Endothelial cell of umbilical vein (primary cell): ENCODE measurements at regions not wholly inside any gene's neighbourhood (a gene's known extent, or its start where the extent isn't known, plus 50 kb on each side); places are given as distances from the start of the nearest gene placed in this dataset.

Experiments used
- BruUV-seq: library from RNA; stranded (reverse); fragments of 400-500 nt; replicated peaks from 2 replicates; lab custom pipeline; 2021; lab: Mats Ljungman, UMichigan
- CTCF ChIA-PET: fragments of 300-600, 350-600 bp; sonication (Branson Sonifier 250); formaldehyde crosslinking; loops from one replicate; lab custom pipeline; 2021; ENCODE audit warnings: antibody characterized with exemption, inconsistent platforms; lab: Charles Lee
- POLR2A ChIA-PET: fragments of 300-600, 350-600 bp; sonication (Branson Sonifier 250); formaldehyde crosslinking; loops from one replicate; lab custom pipeline; 2021; ENCODE audit warnings: antibody characterized with exemption, inconsistent platforms; lab: Charles Lee
- DNase-seq: peaks from one replicate; pipeline ENCODE4 v3.0.0-alpha.2; 2011; ENCODE audit warnings: low read depth, low spot score
- FAIRE-seq: peaks from 2 replicates; lab custom pipeline; 2011; peaks lifted over from hg19 to GRCh38; lab: Jason Lieb, UNC
- H2AFZ ChIP-seq: 2 replicates; pipeline ENCODE4 v1.6.0; 2012; ENCODE audit warnings: low read depth, low read length, control low read depth, inconsistent platforms
- H3K27ac ChIP-seq: 2 replicates; pipeline ENCODE4 v1.5.1; 2011; ENCODE audit warnings: low read depth, mild to moderate bottlenecking, control low read depth, low read length, moderate library complexity; ENCODE audit not compliant: insufficient read depth
- H3K27me3 ChIP-seq, 2 experiments: 2 replicates each; pipeline versions ENCODE4 v1.6.0 to v1.6.1; 2011; ENCODE audit warnings: low read length in 2 of 2, mixed read lengths in 1 of 2; ENCODE audit not compliant: control insufficient read depth in 2 of 2, insufficient read depth in 2 of 2
- H3K36me3 ChIP-seq, 2 experiments: 2 replicates in 1 of 2; 3 replicates in 1 of 2; pipeline ENCODE4 v1.5.1; 2011; ENCODE audit warnings: low read length in 2 of 2, mild to moderate bottlenecking in 1 of 2, moderate library complexity in 1 of 2; ENCODE audit not compliant: control insufficient read depth in 2 of 2, insufficient read depth in 2 of 2; ENCODE audit errors: extremely low read depth in 1 of 2
- H3K4me1 ChIP-seq: 3 replicates; pipeline ENCODE4 v1.5.1; 2011; ENCODE audit warnings: mild to moderate bottlenecking, low read length; ENCODE audit not compliant: control insufficient read depth, insufficient read depth; ENCODE audit errors: extremely low read depth
- H3K4me2 ChIP-seq: 2 replicates; pipeline ENCODE4 v1.6.1; 2011; ENCODE audit warnings: low read length, control low read depth, mixed read lengths; ENCODE audit not compliant: insufficient read depth
- H3K4me3 ChIP-seq, 3 experiments: fragments of 200-600 bp in 1 of 3; sonication (generic), shearing (Covaris generic) in 1 of 3; replicated peaks in 1 of 3; 2 replicates each; pipeline ENCODE4 v1.5.1; 2011 to 2016; ENCODE audit warnings: control low read depth in 3 of 3, low read length in 3 of 3, mild to moderate bottlenecking in 2 of 3, inconsistent platforms in 1 of 3, low read depth in 1 of 3, moderate library complexity in 1 of 3; ENCODE audit not compliant: insufficient read depth in 1 of 3
- H3K79me2 ChIP-seq: 2 replicates; pipeline ENCODE4 v1.6.0; 2012; ENCODE audit warnings: low read length, inconsistent platforms; ENCODE audit not compliant: control insufficient read depth, insufficient read depth
- H3K9ac ChIP-seq: replicated peaks from 2 replicates; pipeline ENCODE3; 2011; ENCODE audit warnings: low read length, control low read depth; ENCODE audit not compliant: insufficient read depth; ENCODE audit errors: extremely low read depth
- H3K9me1 ChIP-seq: replicated peaks from 3 replicates; pipeline ENCODE4 v1.6.0; 2011; ENCODE audit warnings: mild to moderate bottlenecking, low read length; ENCODE audit not compliant: control insufficient read depth, insufficient read depth; ENCODE audit errors: extremely low read depth
- H3K9me3 ChIP-seq: replicated peaks from 2 replicates; pipeline ENCODE4 v1.5.1; 2012; ENCODE audit warnings: low read length, inconsistent platforms; ENCODE audit not compliant: control insufficient read depth, insufficient read depth
- H4K20me1 ChIP-seq: replicated peaks from 2 replicates; pipeline ENCODE3; 2011; ENCODE audit warnings: mild to moderate bottlenecking, low read length; ENCODE audit not compliant: control insufficient read depth, insufficient read depth; ENCODE audit errors: extremely low read depth
- EZH2 ChIP-seq: IDR thresholded peaks from 2 replicates; pipeline ENCODE4 v1.6.1; 2012; ENCODE audit warnings: borderline replicate concordance, low read depth, mild to moderate bottlenecking, moderate library complexity, low read length, inconsistent platforms; ENCODE audit not compliant: severe bottlenecking
- FOS ChIP-seq: IDR thresholded peaks from 2 replicates; pipeline ENCODE4 v1.6.1; 2011; ENCODE audit warnings: mild to moderate bottlenecking, low read length, moderate library complexity, borderline replicate concordance; ENCODE audit not compliant: insufficient read depth
- GATA2 ChIP-seq: IDR thresholded peaks from 2 replicates; pipeline ENCODE4 v1.7.0; 2011; ENCODE audit warnings: low read depth, mild to moderate bottlenecking, moderate library complexity, mixed read lengths, low read length; ENCODE audit not compliant: insufficient read length, insufficient read depth
- JUN ChIP-seq: IDR thresholded peaks from 2 replicates; pipeline ENCODE4 v1.6.1; 2011; ENCODE audit warnings: borderline replicate concordance, low read depth; ENCODE audit not compliant: insufficient read length, insufficient read depth
- POLR2A ChIP-seq: IDR thresholded peaks from 2 replicates; pipeline ENCODE4 v1.6.1; 2012; ENCODE audit warnings: low read depth, mild to moderate bottlenecking, control low read depth, low read length
- POLR2AphosphoS5 ChIP-seq: IDR thresholded peaks from 2 replicates; pipeline ENCODE4 v1.6.1; 2012; ENCODE audit warnings: low read depth, mild to moderate bottlenecking, control low read depth, low read length, moderate library complexity; ENCODE audit not compliant: insufficient read depth
- dilution Hi-C: fragments of 300-500 bp; cut with MboI; formaldehyde crosslinking; loops from one replicate; pipeline ENCODE4 v1.15.0; 2019; ENCODE audit warnings: low sequenced_read_pairs; ENCODE audit not compliant: extremely low pct_ligation_motif_present
- intact Hi-C: fragments of 100-400 bp; cut with micrococcal nuclease; formaldehyde crosslinking; loops from one replicate; pipeline ENCODE4 v1.10.0; 2022
- TF ChIP-seq, protein P1 (sequence below), 2 donors: IDR thresholded peaks; 1 replicate in 1 of 2; 2 replicates in 1 of 2; pipeline ENCODE4 v1.5.1; 2011; ENCODE audit warnings: low read length in 2 of 2, mild to moderate bottlenecking in 2 of 2, moderate library complexity in 2 of 2, control low read depth in 1 of 2, inconsistent platforms in 1 of 2, low read depth in 1 of 2; ENCODE audit not compliant: insufficient read depth in 1 of 2; ENCODE audit errors: extremely low read depth in 1 of 2
- TF ChIP-seq, protein P2 (sequence below): IDR thresholded peaks from 2 replicates; pipeline ENCODE4 v1.6.1; 2011; ENCODE audit not compliant: insufficient read depth, insufficient read length

DNA sequence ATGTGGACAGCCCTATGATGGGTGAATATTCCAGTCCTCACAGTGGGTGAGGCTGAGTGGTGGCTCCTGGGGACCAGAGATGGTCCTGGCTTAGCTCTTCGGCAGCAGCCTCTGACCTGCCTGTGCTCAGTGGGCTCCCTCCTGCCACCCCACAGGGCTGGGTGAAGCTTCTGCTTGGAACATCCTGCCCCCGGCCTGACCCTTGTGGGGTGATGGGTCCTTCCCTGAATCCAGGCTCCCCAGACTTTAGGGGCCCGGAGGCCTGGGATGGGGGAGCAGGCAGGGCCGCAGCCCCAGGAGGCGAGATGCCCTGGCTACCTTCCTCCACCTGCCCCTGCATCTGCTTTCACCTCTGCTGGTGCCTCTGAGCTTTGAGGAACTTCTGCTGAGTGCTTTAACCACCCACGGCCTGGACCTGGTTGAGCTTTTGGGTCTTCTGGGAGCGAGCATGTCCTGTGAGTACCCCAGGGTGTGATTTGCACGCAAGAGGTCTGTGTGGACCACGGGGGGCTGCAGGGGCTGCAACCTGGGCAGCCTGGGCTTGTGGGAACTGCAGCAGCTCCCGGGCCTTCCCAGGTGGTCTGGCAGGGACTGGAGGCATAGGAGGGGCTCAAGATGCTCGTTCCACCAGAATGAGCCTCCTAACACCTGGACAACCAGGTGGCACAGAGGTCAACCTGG is 159.5 kb downstream of the KIF26A start:
- Histone ChIP-seq H4K20me1 (no peaks in the 10 kb centered on the region), H2AFZ (no peak overlapping the region), H3K4me2 (no peak overlapping the region), H3K27ac (no peak overlapping the region), H3K4me1 (peaks cover 2% of the 10 kb centered on the region), H3K27me3 (no peaks in the 10 kb centered on the region), H3K79me2 (no peaks in the 10 kb centered on the region), H3K36me3 (no peaks in the 10 kb centered on the region), H3K4me3 (no peak overlapping the region), H3K9me3 (no peaks in the 10 kb centered on the region), H3K9me1 (no peaks in the 10 kb centered on the region), H3K9ac (no peak overlapping the region)
- no peak for TF ChIP-seq FOS
- TF ChIP-seq EZH2: no peak
- TF ChIP-seq GATA2: no peak
- TF ChIP-seq, protein P1, sequence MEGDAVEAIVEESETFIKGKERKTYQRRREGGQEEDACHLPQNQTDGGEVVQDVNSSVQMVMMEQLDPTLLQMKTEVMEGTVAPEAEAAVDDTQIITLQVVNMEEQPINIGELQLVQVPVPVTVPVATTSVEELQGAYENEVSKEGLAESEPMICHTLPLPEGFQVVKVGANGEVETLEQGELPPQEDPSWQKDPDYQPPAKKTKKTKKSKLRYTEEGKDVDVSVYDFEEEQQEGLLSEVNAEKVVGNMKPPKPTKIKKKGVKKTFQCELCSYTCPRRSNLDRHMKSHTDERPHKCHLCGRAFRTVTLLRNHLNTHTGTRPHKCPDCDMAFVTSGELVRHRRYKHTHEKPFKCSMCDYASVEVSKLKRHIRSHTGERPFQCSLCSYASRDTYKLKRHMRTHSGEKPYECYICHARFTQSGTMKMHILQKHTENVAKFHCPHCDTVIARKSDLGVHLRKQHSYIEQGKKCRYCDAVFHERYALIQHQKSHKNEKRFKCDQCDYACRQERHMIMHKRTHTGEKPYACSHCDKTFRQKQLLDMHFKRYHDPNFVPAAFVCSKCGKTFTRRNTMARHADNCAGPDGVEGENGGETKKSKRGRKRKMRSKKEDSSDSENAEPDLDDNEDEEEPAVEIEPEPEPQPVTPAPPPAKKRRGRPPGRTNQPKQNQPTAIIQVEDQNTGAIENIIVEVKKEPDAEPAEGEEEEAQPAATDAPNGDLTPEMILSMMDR (IDR thresholded peaks at IDR 0.05; ENCODE audit: extremely low read depth in 1 of 2, insufficient read depth in 1 of 2, low read depth in 1 of 2, low read length in 2 of 2): no peak
- TF ChIP-seq POLR2AphosphoS5: no peak
- no peak for TF ChIP-seq JUN
- TF ChIP-seq, protein P2, sequence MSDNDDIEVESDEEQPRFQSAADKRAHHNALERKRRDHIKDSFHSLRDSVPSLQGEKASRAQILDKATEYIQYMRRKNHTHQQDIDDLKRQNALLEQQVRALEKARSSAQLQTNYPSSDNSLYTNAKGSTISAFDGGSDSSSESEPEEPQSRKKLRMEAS: no peak
- TF ChIP-seq POLR2A: no peak
- FAIRE-seq (no peak), DNase-seq (no peak)
- ChIA-PET POLR2A (no interaction called here), CTCF (no interaction called here)
- no TSS peak for BruUV-seq
- dilution Hi-C loops (no loop called here), intact Hi-C loops (no loop called here)
